ENCODE measurements at regions not wholly inside any gene's neighbourhood (a gene's known extent, or its start where the extent isn't known, plus 50 kb on each side); places are given as distances from the start of the nearest gene placed in this dataset.
A peak's percentile ranks its signal among the peaks of the same experiment; 100 is the strongest.
"Not testable (repeated sequence)": the region's sequence is repeated elsewhere in the genome, so short reads cannot be mapped to it uniquely, and the experiment has no call there.

- H3K9me3 ChIP-seq: peaks cover 0 to 34% (median 2%) of the 10 kb centered on the region in 3 donors
- WGBS, 2 donors: 83 to 91% methylated on average over 5 of the region's 5 CpGs
These were observed 166.4 kb downstream of the CD24 start for GRCh38 chr6:106807947-106808611.

GRCh38 chr6:106806253-106806652 is 168.3 kb downstream of the CD24 start:
- not testable (repeated sequence) for H3K27me3 ChIP-seq; H3K36me3 ChIP-seq (replicated peaks in 1 of 2; ENCODE audit: insufficient read depth in 1 of 2, low read depth in 2 of 2); DNase-seq; ATAC-seq; H3K27ac ChIP-seq; H3K4me3 ChIP-seq
- H3K4me1 ChIP-seq: peaks cover 30% of the 10 kb centered on the region
- intact Hi-C loops (cut with DNase I): loop anchor here (10.0 kb wide), 1 partner anchor 159 kb away; no protein-coding TSS in a partner anchor
- 77 to 92% methylated on average over 2 to 4 of the region's 4 CpGs for WGBS, 2 donors
- H3K9me3 ChIP-seq: peaks cover 0 to 25% (median 2%) of the 10 kb centered on the region in 3 donors

More at GRCh38 chr6:106807947-106808611, 166.4 kb downstream of the CD24 start:
- no peaks in the 10 kb centered on the region for H3K36me3 ChIP-seq (replicated peaks in 1 of 2; ENCODE audit: insufficient read depth in 1 of 2, low read depth in 2 of 2)
- no peaks in the 10 kb centered on the region for H3K27me3 ChIP-seq
- no peak overlapping the region for H3K4me3 ChIP-seq
- H3K27ac ChIP-seq: no peak overlapping the region
- intact Hi-C loops (cut with DNase I): loop anchor here (10.0 kb wide), 1 partner anchor 157 kb away; no protein-coding TSS in a partner anchor
- DNase-seq: no peak
- peaks cover 13% of the 10 kb centered on the region for H3K4me1 ChIP-seq
- ATAC-seq: no peak
- TF ChIP-seq POLR2A (IDR thresholded peaks at IDR 0.05) (no peak), CTCF (IDR thresholded peaks at IDR 0.05) (no peak)

- 87 to 97% methylated on average over 14 to 19 of the region's 27 CpGs for WGBS, 2 donors
- H3K4me3 ChIP-seq: no peak overlapping the region
- intact Hi-C loops (cut with DNase I): loop anchor here (10.0 kb wide), 1 partner anchor 159 kb away; no protein-coding TSS in a partner anchor
- H3K9me3 ChIP-seq: peaks cover 0 to 21% (median 2%) of the 10 kb centered on the region in 3 donors
- DNase-seq (no peak), ATAC-seq (no peak)
- no peaks in the 10 kb centered on the region for H3K27me3 ChIP-seq
- H3K4me1 ChIP-seq: peaks cover 35% of the 10 kb centered on the region
- TF ChIP-seq POLR2A (IDR thresholded peaks at IDR 0.05) (no peak), CTCF (IDR thresholded peaks at IDR 0.05) (no peak)
- no peak overlapping the region for H3K27ac ChIP-seq
- no peaks in the 10 kb centered on the region for H3K36me3 ChIP-seq (replicated peaks in 1 of 2; ENCODE audit: insufficient read depth in 1 of 2, low read depth in 2 of 2)
These were observed 168.8 kb downstream of the CD24 start for GRCh38 chr6:106805771-106806170.

- peaks cover 0 to 19% (median 2%) of the 10 kb centered on the region in 3 donors for H3K9me3 ChIP-seq
- peak; percentile 59 for ATAC-seq
- H3K27me3 ChIP-seq: no peaks in the 10 kb centered on the region
- WGBS, 2 donors: 58 to 65% methylated on average over 7 of the region's 7 CpGs
- no peak for TF ChIP-seq POLR2A (IDR thresholded peaks at IDR 0.05)
- TF ChIP-seq CTCF (IDR thresholded peaks at IDR 0.05): no peak
- H3K27ac ChIP-seq: peak overlapping the region in 3 of 4 donors; percentile 35 to 69 (median 54)
- intact Hi-C loops (cut with DNase I): loop anchor here (10.0 kb wide), 1 partner anchor 160 kb away; no protein-coding TSS in a partner anchor
- H3K4me3 ChIP-seq: no peak overlapping the region
- no peaks in the 10 kb centered on the region for H3K36me3 ChIP-seq (replicated peaks in 1 of 2; ENCODE audit: insufficient read depth in 1 of 2, low read depth in 2 of 2)
- no peak for DNase-seq
- H3K4me1 ChIP-seq: peaks cover 47% of the 10 kb centered on the region
These were observed 169.9 kb downstream of the CD24 start for GRCh38 chr6:106804346-106805335.

- intact Hi-C loops (cut with DNase I): loop anchor here (10.0 kb wide), 1 partner anchor 162 kb away; no protein-coding TSS in a partner anchor
- Histone ChIP-seq H3K4me3 (no peak overlapping the region), H3K36me3 (replicated peaks in 1 of 2; ENCODE audit: insufficient read depth in 1 of 2, low read depth in 2 of 2) (no peaks in the 10 kb centered on the region), H3K27ac (peak overlapping the region in 3 of 4 donors; percentile 35 to 69 (median 54)), H3K27me3 (no peaks in the 10 kb centered on the region), H3K9me3 (peaks cover 0 to 5% (median 2%) of the 10 kb centered on the region in 3 donors), H3K4me1 (peaks cover 61% of the 10 kb centered on the region)
- no peak for TF ChIP-seq CTCF (IDR thresholded peaks at IDR 0.05)
- no peak for TF ChIP-seq POLR2A (IDR thresholded peaks at IDR 0.05)
- no peak for ATAC-seq
- WGBS, 2 donors: 78 to 85% methylated on average over 1 of the region's 1 CpG
- no peak for DNase-seq
These were observed 171.3 kb downstream of the CD24 start for GRCh38 chr6:106803188-106803587.
